NCI-H510A treated with DMSO at 0.1 percent for 48 hours (cell line): ENCODE measurements at regions not wholly inside any gene's neighbourhood (a gene's known extent, or its start where the extent isn't known, plus 50 kb on each side); places are given as distances from the start of the nearest gene placed in this dataset.

Source experiments
- DNase-seq: peaks from one replicate; lab custom pipeline; 2025; lab: John Stamatoyannopoulos, UW

DNA sequence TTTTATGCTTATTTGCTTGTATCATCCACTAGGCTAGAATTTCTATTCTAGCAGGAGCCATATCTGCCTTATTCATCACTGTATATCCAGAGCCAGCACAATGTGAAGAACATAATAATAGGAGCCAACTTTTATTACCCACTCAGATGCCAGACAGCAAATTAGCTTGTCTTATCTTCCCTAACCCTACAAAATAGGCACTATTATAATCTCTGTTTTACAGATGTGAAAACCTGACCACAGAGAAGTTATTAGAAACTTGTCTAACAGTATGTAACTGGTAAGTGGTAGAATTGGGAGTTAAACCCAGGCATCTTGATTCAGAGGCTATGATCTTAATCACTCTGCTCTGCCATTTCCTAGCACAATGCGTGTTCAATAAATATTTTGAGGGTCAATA lies 579.5 kb downstream of the CAAP1 start:
- DNase-seq: no peak

DNA sequence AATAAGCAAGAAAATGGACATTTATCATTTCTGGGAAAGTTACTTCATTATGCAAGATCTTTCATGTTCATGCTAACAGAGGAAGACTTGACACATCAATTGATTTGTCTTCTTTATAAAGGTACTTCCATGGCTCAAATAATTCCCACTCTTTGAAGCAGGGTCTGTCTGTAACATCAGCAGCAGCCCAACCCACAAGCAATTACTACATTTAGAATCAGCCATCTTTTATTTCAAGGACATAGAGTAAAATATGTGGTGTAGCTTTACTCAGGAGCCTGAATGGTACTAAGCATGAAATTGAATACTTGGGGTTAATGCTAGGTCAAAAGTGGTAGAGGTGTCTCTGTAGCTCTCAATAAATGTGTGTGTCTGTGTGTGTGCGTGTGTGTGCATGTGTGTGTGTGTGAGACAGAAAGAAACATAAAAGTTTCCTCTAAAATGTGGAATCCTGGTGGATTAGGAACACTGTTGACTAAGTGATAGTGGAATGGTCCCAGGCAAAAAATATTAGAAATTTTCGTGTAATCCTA lies 581.1 kb downstream of the CAAP1 start:
- no peak for DNase-seq

DNA sequence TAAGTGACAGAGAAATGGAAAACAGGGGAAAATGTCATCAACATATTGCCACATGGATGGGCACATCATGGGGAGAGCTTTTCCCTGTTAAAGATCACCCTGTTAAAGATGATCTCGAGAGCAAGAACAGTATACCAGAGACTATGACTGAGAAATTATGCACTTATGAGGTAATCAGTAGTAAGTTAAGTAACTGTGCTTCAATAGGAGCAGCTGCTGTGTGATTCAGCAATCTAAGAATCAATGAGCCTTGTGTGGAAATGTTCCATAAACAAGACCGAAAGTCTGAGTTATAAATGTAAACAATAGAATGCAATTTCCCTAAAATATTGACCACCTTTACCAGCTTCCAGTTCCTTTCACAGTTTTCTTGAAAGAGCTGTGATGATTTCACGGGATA lies 582.3 kb downstream of the CAAP1 start:
- no peak for DNase-seq

DNA sequence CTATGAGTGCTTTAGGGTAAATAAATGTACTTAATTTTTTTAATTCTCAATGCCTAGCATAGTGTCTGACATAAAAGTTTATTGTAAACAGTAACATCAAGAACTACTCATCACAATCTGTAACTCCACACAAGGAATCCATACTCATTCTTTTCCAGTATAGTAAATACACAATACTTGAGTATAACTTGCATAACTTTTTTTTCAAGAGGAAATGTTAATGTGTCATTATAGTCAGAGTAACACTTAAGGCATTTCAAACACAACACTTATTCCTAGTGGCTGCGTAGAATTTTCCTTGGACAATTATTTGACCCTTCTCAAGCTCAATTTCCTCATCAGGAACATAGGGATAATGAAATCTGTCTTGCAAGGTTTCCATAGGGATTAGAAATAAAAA lies 584.3 kb downstream of the CAAP1 start:
- no peak for DNase-seq

DNA sequence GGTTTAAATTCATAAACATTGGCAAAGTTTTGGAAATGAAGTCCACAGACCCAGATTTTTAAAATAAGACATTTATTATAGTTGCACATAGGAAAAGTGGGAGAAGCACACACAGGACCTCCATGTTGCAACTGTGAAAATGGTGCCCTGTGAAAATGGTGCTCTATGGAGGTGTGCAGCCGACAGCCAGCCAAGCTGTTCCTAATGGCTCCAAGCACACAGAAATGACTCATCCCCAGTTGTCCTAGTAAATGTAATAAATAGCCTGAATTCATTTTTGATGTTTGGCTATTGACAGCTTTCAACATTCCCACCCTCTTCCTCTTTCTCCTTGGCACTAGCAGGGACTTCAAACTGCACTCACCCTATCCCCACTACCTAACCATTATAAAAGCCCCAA lies 590.9 kb downstream of the CAAP1 start:
- DNase-seq: no peak

DNA sequence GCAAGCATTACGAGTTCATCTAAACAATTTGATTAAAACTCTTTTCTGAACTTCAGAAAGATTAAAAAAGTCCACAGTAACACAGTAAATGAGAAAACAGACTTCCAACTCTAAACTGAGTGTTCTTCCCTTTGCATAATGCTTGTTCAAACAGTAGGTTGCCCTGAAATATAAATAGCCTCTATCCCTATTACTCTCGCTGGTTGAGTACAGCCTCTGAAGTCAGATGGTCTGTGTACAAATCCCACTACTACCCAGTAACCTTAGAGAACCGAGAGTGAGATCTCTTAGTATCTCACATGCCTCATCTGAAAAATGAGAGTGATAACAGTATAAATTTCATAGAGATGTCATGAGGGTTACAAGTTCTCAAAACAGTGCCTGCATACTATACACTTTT lies 591.6 kb downstream of the CAAP1 start:
- DNase-seq: no peak

DNA sequence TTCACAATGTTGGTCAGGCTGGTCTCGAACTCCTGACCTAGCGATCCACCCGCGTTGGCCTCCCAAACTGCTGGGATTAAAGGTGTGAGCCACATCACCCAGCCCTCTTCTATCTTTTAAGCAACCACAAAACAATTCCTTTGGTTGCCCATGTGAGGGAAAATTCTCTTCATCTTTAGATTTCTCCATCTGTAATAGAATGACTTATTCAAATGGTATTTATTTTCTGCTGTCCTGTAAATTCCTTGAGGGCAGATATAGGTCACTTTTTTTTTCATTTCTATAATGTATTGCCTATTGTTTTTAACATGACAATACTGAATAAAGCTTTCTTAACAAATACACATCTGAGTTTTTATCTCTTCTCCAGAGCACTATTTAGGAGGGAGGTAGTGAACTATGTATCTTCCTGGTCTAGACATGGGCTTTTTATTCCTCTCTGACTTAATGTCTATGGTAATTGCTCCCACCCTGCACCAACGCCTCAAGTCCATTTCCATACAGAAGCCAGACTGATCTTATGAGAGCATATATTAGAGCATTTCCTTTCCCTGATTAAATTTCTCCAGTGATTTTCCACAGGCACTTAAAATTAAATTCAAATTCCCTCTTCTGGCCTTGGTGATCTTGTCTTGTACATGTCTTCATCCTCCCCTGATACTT lies 595.6 kb downstream of the CAAP1 start:
- DNase-seq: no peak

DNA sequence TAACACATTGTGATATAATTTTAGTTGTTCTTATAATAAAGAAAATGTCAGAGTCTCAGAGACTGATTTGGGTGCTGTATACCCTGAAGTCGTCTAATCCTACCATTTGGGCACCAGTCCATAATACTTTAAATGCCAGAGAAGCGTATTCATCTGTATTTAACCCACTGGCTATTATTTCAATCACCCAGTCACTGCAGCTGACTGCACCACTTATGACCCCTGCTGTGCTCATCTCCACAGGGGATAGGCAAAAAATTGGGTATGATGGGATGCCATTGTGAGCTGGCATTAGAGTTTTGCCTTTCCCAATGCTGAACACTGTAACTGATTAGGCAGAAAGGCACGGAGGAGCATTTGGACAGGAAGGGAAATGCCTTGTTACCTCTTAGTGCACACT lies 599.7 kb downstream of the CAAP1 start:
- DNase-seq: no peak

DNA sequence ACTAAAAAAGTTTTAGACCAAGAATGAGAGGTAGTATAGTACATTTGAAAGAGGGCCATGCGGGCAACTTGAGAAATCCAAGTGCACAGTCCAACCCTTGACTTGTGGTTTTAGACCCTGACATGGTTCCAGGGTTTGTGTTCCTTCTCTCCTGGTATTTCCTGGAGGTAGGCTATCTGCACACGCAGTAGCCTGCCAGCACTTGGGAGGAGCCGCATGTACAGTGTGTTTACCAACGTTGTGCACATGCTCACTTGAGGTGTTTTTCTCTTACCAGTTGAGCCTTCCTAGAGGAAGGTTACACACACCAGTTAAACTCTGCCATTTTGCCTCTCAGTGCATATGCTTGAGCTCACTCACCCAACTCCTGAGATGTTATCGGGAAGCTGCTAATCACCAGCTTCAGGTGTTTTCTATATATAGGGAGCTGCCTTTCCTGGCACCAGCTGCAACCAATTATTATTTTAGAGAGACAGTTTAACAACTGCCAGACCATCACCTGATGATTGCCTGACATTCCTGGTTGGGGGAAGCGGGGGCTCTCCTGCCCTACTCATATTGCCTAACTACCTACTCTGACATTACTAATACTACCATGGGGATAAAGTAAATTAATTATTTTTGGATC lies 593.4 kb upstream of the TUSC1 start:
- DNase-seq: no peak

DNA sequence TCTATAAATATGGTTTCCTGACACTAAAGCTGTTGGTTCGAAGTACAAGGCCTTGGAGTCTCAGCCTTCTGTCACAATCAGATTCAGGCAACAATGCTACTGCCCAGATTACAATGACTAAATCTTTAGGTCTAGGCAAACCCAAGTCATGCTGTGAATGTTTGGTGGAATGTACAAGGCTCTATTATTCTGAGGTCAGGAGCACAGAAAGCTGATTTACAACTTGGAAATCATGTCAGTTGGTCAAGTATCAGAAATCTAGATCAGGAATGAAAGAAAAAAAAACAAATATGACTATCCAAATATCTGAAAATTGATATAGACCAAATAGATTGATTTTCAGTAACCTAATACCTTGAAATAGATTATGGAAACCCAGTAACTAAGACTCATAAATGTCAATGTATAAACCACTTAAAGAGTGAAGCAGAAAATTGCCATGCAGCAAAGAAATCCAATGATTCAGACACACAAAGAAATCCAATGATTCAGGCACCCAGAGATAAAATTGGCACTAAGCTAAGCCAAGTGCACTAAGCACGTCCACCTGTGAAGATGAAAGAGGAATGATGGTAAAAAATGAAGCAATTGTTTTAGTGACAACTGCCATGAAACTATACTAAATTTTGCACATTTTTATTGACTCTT lies 588.0 kb upstream of the TUSC1 start:
- DNase-seq: no peak

DNA sequence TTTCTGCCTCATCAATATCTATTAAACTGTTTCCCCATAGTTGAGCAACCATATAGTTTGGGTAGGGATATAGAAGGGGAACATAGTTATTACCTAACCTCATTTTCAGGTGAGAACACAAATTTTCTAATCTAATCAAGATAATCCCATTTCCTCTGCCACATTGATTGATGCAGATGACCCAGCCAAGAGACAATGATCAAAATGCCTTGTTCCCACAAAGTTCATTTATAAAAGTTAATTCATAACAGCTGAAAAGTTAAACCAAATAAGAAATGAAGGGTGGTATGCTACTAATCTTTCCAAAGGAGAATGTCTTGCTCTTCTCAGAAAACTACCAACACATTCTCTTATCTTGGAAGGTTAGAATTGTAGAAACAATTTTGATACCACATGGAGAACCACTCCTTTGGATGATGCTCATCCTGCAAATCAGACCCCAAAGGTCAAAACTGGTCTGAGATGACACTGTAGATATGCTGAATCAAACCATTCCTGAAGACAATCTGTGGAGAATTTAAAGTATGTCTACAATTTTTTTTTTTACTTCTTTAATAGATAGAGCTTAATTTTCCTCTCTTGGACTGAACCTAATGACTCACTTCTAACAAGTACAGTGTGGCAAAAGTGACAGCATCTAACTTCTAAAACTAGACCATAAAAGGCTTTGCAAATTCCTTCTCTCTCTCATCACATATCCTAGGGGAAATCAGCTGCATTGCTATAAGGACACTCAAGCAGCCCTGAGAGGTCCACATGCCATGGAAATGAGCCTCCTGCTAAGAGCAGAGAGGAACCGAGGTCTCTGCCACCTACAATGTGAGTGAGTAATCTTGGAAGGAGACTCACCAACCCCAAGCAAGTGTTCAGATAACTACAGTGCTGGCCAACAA lies 586.7 kb upstream of the TUSC1 start:
- no peak for DNase-seq

DNA sequence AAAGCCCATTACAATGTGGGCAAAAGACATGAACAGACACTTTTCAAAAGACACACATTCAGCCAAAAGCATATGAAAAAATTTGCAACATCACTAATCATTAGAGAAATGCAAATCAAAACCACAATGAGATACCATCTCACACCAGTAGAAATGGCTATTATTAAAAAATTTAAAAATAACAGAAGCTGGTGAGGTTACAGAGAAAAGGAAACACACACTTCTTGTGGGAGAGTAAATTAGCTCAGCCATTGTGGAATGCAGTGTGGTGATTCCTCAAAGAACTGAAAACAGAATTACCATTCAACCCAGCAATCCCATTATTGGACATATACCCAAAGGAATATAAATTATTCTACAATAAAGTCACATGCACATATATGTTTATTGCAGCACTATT lies 585.2 kb upstream of the TUSC1 start:
- DNase-seq: no peak

DNA sequence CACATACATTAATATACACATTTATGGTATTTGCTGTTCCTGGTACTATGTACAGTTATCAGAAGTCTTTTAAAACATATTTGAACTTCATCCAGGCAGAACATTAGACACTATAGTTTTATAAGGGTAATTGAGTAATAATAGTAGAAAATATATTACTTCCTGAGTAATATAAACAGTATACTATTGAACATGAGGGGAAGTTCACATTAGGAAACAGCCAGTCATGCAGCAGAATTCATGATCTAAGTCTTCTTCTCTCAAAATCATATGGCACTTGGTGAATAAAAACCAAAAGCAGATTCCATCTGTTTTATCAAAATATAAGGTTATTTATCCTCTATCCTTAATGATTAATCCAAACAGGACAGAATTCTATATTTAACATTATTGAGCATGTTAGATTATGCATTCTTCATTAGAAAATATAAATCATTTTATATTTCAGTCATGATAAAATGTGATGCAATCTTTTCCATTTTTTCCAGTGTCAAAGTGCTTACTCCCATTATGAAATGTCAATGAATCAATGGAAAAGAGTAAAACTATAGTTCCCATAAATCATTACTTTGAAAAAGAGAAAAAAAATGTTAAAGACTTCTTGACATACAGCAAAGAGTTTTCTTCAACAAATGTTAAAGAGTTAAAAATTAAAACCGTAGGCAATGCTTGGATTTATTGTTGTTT lies 584.3 kb upstream of the TUSC1 start:
- DNase-seq: no peak

DNA sequence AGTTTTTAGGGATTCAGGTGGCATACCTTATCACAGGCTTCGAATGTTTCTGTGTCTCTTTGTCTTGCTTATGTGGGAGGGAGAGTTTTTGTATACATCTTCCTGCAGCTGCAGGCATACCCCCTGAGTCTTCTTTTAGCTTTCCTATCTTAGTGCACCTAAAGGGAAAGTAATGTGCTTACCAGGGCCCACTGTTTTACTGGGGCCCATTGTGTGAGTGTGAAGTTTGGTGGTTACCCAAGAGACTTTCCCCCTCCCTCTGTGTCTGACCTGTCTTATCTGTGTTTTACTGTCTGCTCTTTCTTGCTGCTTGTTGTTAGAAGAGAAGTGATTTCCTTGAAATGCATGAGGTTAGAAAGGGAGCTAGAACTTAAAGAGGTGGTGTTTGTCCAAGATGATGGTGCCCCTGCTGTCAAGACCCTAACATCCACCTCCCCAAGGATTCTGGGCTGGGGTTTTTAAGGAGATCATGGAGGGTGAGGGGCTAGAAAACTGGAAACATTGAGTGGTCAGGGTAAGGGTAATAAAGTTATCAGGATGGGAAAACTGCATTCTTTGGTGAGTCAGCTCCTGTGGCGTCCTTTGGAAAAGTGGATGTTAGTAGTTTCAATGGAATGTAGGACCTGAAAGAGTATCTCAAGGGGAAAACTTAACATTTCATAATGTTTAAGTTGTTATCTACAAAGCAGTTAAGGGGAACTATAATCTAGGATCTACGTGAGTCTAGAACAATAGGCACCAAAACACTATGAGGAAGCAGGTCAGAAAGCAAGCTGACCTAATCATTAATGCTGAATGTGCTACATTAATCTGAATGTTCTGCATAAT lies 583.5 kb upstream of the TUSC1 start:
- DNase-seq: no peak

DNA sequence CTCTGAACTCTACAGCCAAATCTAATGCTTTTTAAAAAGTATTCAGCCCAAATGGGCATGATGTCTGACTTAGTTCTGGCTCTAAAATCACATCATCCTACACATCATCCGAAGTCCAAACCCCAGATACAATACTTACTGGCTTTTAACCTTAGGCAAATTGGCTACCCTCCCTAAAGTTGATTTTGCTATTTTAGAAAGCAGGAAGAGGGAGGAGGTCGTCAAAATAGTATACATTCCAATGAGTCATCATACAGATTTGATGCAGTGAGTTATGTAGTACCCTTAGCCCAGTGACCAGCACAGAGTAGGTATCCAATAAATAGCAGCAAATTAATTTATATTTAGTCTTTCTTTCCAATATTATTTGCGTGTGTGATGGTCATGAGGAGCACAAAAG lies 582.0 kb upstream of the TUSC1 start:
- no peak for DNase-seq

DNA sequence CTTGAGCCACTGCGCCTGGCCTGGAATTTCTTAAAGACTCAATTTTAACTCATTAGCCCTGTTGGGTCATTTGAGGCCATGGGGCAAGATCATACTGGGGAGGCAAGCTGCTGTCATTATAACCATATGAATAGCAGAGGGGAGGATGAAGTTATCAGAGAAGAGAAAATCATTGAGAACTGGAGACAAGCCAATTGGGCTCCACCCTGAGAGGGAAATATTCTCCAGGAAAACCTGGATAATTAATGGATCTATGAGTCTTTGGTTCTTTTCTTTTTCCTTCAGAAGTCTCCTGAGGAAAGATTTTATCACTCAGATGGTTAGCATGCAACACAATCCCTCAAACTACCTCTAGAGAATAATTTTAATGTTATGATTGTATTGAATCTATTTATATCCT lies 569.6 kb upstream of the TUSC1 start:
- DNase-seq: no peak

DNA sequence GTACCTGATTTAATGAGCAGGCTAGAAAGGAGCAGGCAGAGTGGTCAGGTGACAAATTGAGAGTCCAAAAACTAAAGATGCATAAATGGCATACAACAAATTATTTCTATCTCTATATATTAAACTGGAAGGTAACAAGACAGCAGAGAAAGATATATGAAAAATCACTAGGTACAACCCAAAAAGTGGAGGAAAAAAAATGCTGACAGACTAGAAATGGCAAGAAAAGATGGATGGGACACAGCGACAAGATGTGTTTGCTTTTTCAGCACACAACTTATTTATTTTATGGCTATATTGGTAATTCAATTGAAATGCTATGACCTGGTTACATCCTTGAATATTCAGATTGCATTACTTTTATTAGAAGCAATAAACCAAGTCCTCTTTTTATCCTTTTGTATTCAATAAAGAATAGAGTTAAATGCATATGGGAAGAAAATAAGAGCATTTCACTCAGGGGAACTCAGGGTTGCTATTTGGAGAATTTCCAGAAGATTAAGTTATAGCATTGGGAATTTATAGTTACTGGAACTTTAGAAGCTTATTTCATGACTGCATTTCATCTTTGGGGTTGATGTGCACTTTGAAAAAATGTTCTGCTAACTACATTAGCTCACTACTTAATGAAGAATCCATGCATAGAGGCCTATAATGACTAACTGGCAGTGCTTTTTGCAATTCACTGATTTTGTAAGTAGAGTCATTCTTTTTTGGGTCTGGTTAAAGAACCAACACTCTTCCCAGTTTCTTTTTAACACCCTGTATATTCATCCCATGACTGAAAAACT lies 566.6 kb upstream of the TUSC1 start:
- DNase-seq: no peak

DNA sequence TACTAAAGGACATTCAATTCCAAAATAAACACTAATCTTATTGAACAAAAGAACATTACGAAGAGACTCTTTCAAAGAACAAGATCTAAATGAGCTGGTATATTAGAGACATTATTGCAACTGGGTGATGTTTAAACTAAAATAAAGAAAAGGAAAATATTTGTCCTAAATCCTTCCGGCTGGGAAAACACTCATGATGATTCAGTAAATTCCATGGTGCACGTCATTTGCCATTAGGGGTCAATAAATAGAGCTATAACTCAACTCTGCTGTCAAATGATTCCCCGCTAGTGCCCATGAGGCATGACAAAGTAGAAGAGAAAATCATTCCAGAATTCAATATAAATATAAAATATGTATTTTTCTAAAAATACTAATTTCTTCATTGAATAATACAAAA lies 565.5 kb upstream of the TUSC1 start:
- DNase-seq: no peak

DNA sequence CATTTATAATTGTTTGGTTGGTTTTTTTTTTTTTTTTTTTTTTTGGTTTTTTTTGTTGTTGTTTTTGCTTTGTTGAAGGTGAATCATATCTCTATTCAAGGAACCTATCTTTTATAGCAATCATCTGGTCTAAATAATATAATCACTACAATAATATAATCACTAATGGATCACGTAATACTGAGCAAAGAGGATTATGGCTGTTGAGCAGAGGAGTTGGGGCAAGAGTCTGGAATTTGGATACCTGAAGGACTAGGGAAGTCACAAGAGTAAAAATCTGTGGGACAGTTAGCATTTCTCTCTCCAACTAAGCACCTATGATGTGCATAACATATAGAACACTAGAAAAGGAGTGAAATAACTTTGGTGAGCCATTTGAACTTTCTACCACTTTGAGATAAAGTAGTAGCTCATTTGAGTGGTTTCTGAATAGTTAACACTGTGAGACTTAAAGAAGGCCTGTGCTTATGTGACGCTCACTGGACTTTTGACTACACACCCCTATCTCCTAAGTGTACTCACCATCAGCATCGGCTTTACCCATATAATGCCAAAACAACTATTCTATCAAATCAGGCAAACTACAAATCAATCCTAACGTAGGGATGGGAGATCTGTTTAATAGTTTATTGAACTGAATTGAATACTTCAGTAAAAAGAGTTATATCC lies 564.9 kb upstream of the TUSC1 start:
- no peak for DNase-seq

DNA sequence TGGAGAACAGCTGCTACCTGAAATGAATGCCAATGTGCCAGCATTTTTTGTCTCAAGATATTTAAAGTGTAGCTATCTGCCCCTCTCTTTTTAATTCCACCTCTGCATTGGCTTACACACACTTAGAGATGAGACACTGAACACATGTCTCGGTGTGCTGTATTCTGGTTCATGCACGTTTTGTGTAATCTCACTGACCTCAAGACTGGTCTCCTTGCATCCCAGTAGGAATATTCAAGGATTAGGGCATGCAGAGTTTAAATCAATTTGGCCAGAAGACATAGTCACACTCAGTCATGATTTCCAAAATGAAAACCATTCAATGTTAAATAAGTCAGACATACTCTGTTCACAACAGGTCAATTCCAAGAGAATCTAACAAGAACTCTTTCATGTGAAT lies 561.8 kb upstream of the TUSC1 start:
- no peak for DNase-seq
